GM23248 (cell line): ENCODE measurements at regions not wholly inside any gene's neighbourhood (a gene's known extent, or its start where the extent isn't known, plus 50 kb on each side); places are given as distances from the start of the nearest gene placed in this dataset.

Experiments
- DNase-seq: peaks from one replicate; pipeline ENCODE4 v3.0.0-alpha.2; 2015
- H2AFZ ChIP-seq: fragments of 200-600 bp; sonication (generic); 2 replicates; pipeline ENCODE4 v1.6.1; 2016; ENCODE audit warnings: antibody characterized with exemption
- H3F3A ChIP-seq: fragments of 200-600 bp; sonication (generic); 2 replicates; pipeline ENCODE4 v1.6.1; 2016; ENCODE audit warnings: mild to moderate bottlenecking, antibody characterized with exemption, mixed run types; ENCODE audit not compliant: insufficient read depth
- H3K27ac ChIP-seq: fragments of 200-600 bp; sonication (generic); 2 replicates; pipeline ENCODE4 v1.5.1; 2016; ENCODE audit warnings: mild to moderate bottlenecking
- H3K27me3 ChIP-seq: fragments of 200-600 bp; sonication (generic); replicated peaks from 2 replicates; pipeline ENCODE4 v1.6.1; 2016; ENCODE audit warnings: mild to moderate bottlenecking; ENCODE audit not compliant: insufficient read depth
- H3K36me3 ChIP-seq: fragments of 200-600 bp; sonication (generic); 2 replicates; pipeline ENCODE4 v1.6.1; 2016; ENCODE audit warnings: low read depth, mild to moderate bottlenecking
- H3K4me1 ChIP-seq: fragments of 200-600 bp; sonication (generic); 2 replicates; pipeline ENCODE4 v1.6.1; 2016; ENCODE audit warnings: mild to moderate bottlenecking; ENCODE audit not compliant: insufficient read depth
- H3K4me2 ChIP-seq: fragments of 200-600 bp; sonication (generic); one replicate; pipeline ENCODE4 v1.6.1; 2016; ENCODE audit warnings: mild to moderate bottlenecking; ENCODE audit not compliant: unreplicated experiment
- H3K4me3 ChIP-seq: fragments of 200-600 bp; sonication (generic); 2 replicates; pipeline ENCODE4 v1.5.1; 2016; ENCODE audit warnings: mild to moderate bottlenecking
- H3K79me2 ChIP-seq: fragments of 200-600 bp; sonication (generic); 2 replicates; pipeline ENCODE4 v1.6.1; 2016; ENCODE audit warnings: mild to moderate bottlenecking; ENCODE audit not compliant: insufficient read depth
- H3K9ac ChIP-seq: fragments of 200-600 bp; sonication (generic); 2 replicates; pipeline ENCODE4 v1.6.1; 2016; ENCODE audit warnings: mild to moderate bottlenecking
- H3K9me2 ChIP-seq: fragments of 200-600 bp; sonication (generic); 2 replicates; pipeline ENCODE4 v1.6.1; 2016; ENCODE audit warnings: mixed run types, mild to moderate bottlenecking, moderate library complexity; ENCODE audit not compliant: insufficient read depth
- H3K9me3 ChIP-seq: fragments of 200-600 bp; sonication (generic); one replicate; pipeline ENCODE4 v1.6.1; 2017; ENCODE audit warnings: low read depth
- H4K20me1 ChIP-seq: fragments of 200-600 bp; sonication (generic); 2 replicates; pipeline ENCODE4 v1.6.0; 2016; ENCODE audit not compliant: insufficient read depth
- EZH2 ChIP-seq: fragments of 200-600 bp; sonication (generic); IDR thresholded peaks from 2 replicates; pipeline ENCODE4 v1.6.1; 2018; ENCODE audit warnings: antibody characterized with exemption, mild to moderate bottlenecking; ENCODE audit not compliant: insufficient read depth, poor library complexity, severe bottlenecking
- EZH2phosphoT487 ChIP-seq: fragments of 200-600 bp; sonication (generic); IDR thresholded peaks from 2 replicates; pipeline ENCODE4 v1.6.1; 2018; ENCODE audit warnings: antibody characterized with exemption, moderate library complexity, mild to moderate bottlenecking, low read depth; ENCODE audit not compliant: insufficient read depth
- WGBS, 2 experiments: methylation state at CpG; one replicate each; pipeline ENCODE4 v1.1.6; 2015 to 2017; ENCODE audit warnings: low lambda C conversion rate in 2 of 2, low coverage in 1 of 2; ENCODE audit errors: missing lambda C conversion rate in 2 of 2; 5-methylcytosine and 5-hydroxymethylcytosine counted together
- in situ Hi-C: fragments of 300-500 bp; cut with MboI; formaldehyde crosslinking; loops from 2 replicates; pipeline ENCODE4 v1.15.0; 2020

GRCh38 chr5:52469420-52469819, 318.3 kb upstream of the ITGA1 start:
- Histone ChIP-seq H3K27me3 (no peaks in the 10 kb centered on the region), H3K9me3 (no peaks in the 10 kb centered on the region), H3K36me3 (no peaks in the 10 kb centered on the region), H3K27ac (no peak overlapping the region), H3K9me2 (peaks cover 5% of the 10 kb centered on the region; the same call in 1 of the 2 replicates), H3K9ac (no peak overlapping the region), H3K4me3 (no peak overlapping the region), H4K20me1 (no peaks in the 10 kb centered on the region), H3K79me2 (no peaks in the 10 kb centered on the region), H3K4me2 (no peak overlapping the region), H3F3A (no peaks in the 10 kb centered on the region), H3K4me1 (no peaks in the 10 kb centered on the region), H2AFZ (no peak overlapping the region)
- no peak for DNase-seq
- in situ Hi-C loops, result no loop called here
- 38 to 42% methylated on average over 5 of the region's 5 CpGs for WGBS, 2 experiments
- no peak for TF ChIP-seq EZH2
- no peak for TF ChIP-seq EZH2phosphoT487

GRCh38 chr5:52469835-52470234, 317.9 kb upstream of the ITGA1 start:
- DNase-seq, result no peak
- TF ChIP-seq EZH2 (no peak), EZH2phosphoT487 (no peak)
- in situ Hi-C loops, result no loop called here
- Histone ChIP-seq H4K20me1 (no peaks in the 10 kb centered on the region), H3F3A (no peaks in the 10 kb centered on the region), H3K4me3 (no peak overlapping the region), H3K4me1 (no peaks in the 10 kb centered on the region), H3K27ac (no peak overlapping the region), H3K9me2 (peaks cover 5% of the 10 kb centered on the region; the same call in 1 of the 2 replicates), H3K36me3 (no peaks in the 10 kb centered on the region), H3K9me3 (no peaks in the 10 kb centered on the region), H3K79me2 (no peaks in the 10 kb centered on the region), H3K27me3 (no peaks in the 10 kb centered on the region), H3K4me2 (no peak overlapping the region), H3K9ac (no peak overlapping the region), H2AFZ (no peak overlapping the region)
- WGBS, 2 experiments, result 26 to 29% methylated on average over 1 of the region's 1 CpG

GRCh38 chr5:52476346-52476745, 311.4 kb upstream of the ITGA1 start:
- no peaks in the 10 kb centered on the region for H3K9me3 ChIP-seq
- no peak overlapping the region for H3K4me2 ChIP-seq
- no peaks in the 10 kb centered on the region for H3K36me3 ChIP-seq
- no peaks in the 10 kb centered on the region for H3F3A ChIP-seq
- no peak overlapping the region for H3K4me3 ChIP-seq
- no peak for TF ChIP-seq EZH2
- TF ChIP-seq EZH2phosphoT487, result no peak
- DNase-seq, result no peak
- no peaks in the 10 kb centered on the region for H3K27me3 ChIP-seq
- 0 to 3% methylated on average over 1 of the region's 1 CpG for WGBS, 2 experiments
- H3K4me1 ChIP-seq, result no peaks in the 10 kb centered on the region
- in situ Hi-C loops, result no loop called here
- H3K79me2 ChIP-seq, result no peaks in the 10 kb centered on the region
- H3K27ac ChIP-seq, result no peak overlapping the region
- H2AFZ ChIP-seq, result no peak overlapping the region
- H3K9me2 ChIP-seq, result peaks cover 5% of the 10 kb centered on the region; the same call in 1 of the 2 replicates
- H3K9ac ChIP-seq, result no peak overlapping the region
- H4K20me1 ChIP-seq, result no peaks in the 10 kb centered on the region

GRCh38 chr5:52481201-52481600, 306.5 kb upstream of the ITGA1 start:
- no peaks in the 10 kb centered on the region for H3K27me3 ChIP-seq
- 13 to 32% methylated on average over 1 of the region's 1 CpG for WGBS, 2 experiments
- in situ Hi-C loops, result no loop called here
- H3K9ac ChIP-seq, result no peak overlapping the region
- DNase-seq, result peak; percentile 27
- H3K9me2 ChIP-seq, result peaks cover 10% of the 10 kb centered on the region; the same call in 1 of the 2 replicates
- no peak overlapping the region for H2AFZ ChIP-seq
- H3K36me3 ChIP-seq, result no peaks in the 10 kb centered on the region
- no peaks in the 10 kb centered on the region for H3K79me2 ChIP-seq
- no peaks in the 10 kb centered on the region for H4K20me1 ChIP-seq
- H3K9me3 ChIP-seq, result no peaks in the 10 kb centered on the region
- H3K4me2 ChIP-seq, result no peak overlapping the region
- no peak overlapping the region for H3K27ac ChIP-seq
- no peak for TF ChIP-seq EZH2
- H3K4me3 ChIP-seq, result no peak overlapping the region
- H3F3A ChIP-seq, result no peaks in the 10 kb centered on the region
- no peaks in the 10 kb centered on the region for H3K4me1 ChIP-seq

GRCh38 chr5:52481851-52482250, 305.9 kb upstream of the ITGA1 start:
- H3K36me3 ChIP-seq, result no peaks in the 10 kb centered on the region
- no peak for DNase-seq
- no peaks in the 10 kb centered on the region for H3K27me3 ChIP-seq
- no peaks in the 10 kb centered on the region for H3K4me1 ChIP-seq
- H4K20me1 ChIP-seq, result no peaks in the 10 kb centered on the region
- no peak overlapping the region for H2AFZ ChIP-seq
- no peaks in the 10 kb centered on the region for H3K9me3 ChIP-seq
- H3K79me2 ChIP-seq, result no peaks in the 10 kb centered on the region
- no peak overlapping the region for H3K27ac ChIP-seq
- no peak overlapping the region for H3K4me3 ChIP-seq
- no peak overlapping the region for H3K4me2 ChIP-seq
- no peak overlapping the region for H3K9ac ChIP-seq
- no peaks in the 10 kb centered on the region for H3F3A ChIP-seq
- peaks cover 10% of the 10 kb centered on the region; the same call in 1 of the 2 replicates for H3K9me2 ChIP-seq
- WGBS, 2 experiments, result 8 to 11% methylated on average over 2 of the region's 2 CpGs
- in situ Hi-C loops, result no loop called here
- TF ChIP-seq EZH2phosphoT487 (no peak), EZH2 (no peak)
